ENCODE measurements at regions not wholly inside any gene's neighbourhood (a gene's known extent, or its start where the extent isn't known, plus 50 kb on each side); places are given as distances from the start of the nearest gene placed in this dataset.

- DNase-seq, result no peak
- Histone ChIP-seq H3K14ac (replicated peaks; ENCODE audit: low read depth, low read length) (no peak overlapping the region), H3K27ac (ENCODE audit: insufficient read depth, low read length) (no peak overlapping the region), H2BK20ac (ENCODE audit: low read depth, low read length) (no peak overlapping the region), H2AFZ (replicated peaks; ENCODE audit: low read length, poor library complexity) (no peak overlapping the region), H3K9me1 (ENCODE audit: insufficient read depth, low read length) (no peaks in the 10 kb centered on the region), H3K27me3 (ENCODE audit: control insufficient read depth, insufficient read depth, low read length) (peaks cover 32% of the 10 kb centered on the region), H3K9ac (ENCODE audit: low read depth, low read length) (no peak overlapping the region), H3K4ac (ENCODE audit: low read depth, low read length) (no peak overlapping the region), H2BK5ac (ENCODE audit: low read depth, low read length, poor library complexity, severe bottlenecking) (no peak overlapping the region), H3K79me1 (ENCODE audit: low read depth in 1 of 2, low read length in 2 of 2) (no peaks in the 10 kb centered on the region), H4K91ac (ENCODE audit: insufficient read depth, low read depth, low read length) (no peak overlapping the region), H3K18ac (ENCODE audit: low read depth, low read length) (no peak overlapping the region), H3K56ac (ENCODE audit: extremely low read depth, insufficient read depth, low read length) (no peak overlapping the region), H3K23ac (ENCODE audit: low read depth, low read length) (no peak overlapping the region), H2BK120ac (ENCODE audit: low read depth, low read length) (no peak overlapping the region), H3K4me3 (ENCODE audit: insufficient read depth, low read depth, low read length) (no peak overlapping the region), H3K36me3 (ENCODE audit: control insufficient read depth, insufficient read depth, low read length) (no peaks in the 10 kb centered on the region), H2BK15ac (ENCODE audit: low read depth, low read length) (no peak overlapping the region), H4K20me1 (ENCODE audit: insufficient read depth, low read length) (no peaks in the 10 kb centered on the region), H4K5ac (ENCODE audit: low read depth, low read length) (no peak overlapping the region), H2AK5ac (ENCODE audit: low read depth, low read length) (no peak overlapping the region), H3K9me3 (ENCODE audit: control insufficient read depth, insufficient read depth, low read length) (no peaks in the 10 kb centered on the region), H2AK9ac (replicated peaks; ENCODE audit: low read depth, low read length, poor library complexity) (no peak overlapping the region), H3K4me1 (ENCODE audit: control insufficient read depth, insufficient read depth, low read length) (no peaks in the 10 kb centered on the region), H3K4me2 (ENCODE audit: low read depth, low read length) (no peak overlapping the region), H4K8ac (ENCODE audit: low read depth in 2 of 2, low read length in 2 of 2) (no peak overlapping the region)
- dilution Hi-C loops (cut with HindIII; ENCODE audit: low sequenced_read_pairs, unreplicated experiment), result no loop called here
- intact Hi-C loops (cut with micrococcal nuclease), result no loop called here
- ChIA-PET CTCF (no interaction called here), POLR2A (ENCODE audit: unreplicated experiment) (no interaction called here)
- TF ChIP-seq RAD21 (IDR thresholded peaks at IDR 0.05; ENCODE audit: low read length) (no peak), FOS (IDR thresholded peaks at IDR 0.05; ENCODE audit: low read depth, low read length) (no peak), MAFK (IDR thresholded peaks at IDR 0.05; ENCODE audit: low read depth, low read length) (no peak), CEBPB (IDR thresholded peaks at IDR 0.05; ENCODE audit: low read depth, low read length) (no peak), BHLHE40 (IDR thresholded peaks at IDR 0.05; ENCODE audit: low read depth, low read length) (no peak), MAZ (IDR thresholded peaks at IDR 0.05; ENCODE audit: borderline replicate concordance, low read depth, low read length) (no peak), USF2 (IDR thresholded peaks at IDR 0.05; ENCODE audit: low read depth, low read length) (no peak), MXI1 (IDR thresholded peaks at IDR 0.05; ENCODE audit: borderline replicate concordance, low read depth, low read length) (no peak), NFE2L2 (IDR thresholded peaks at IDR 0.05; ENCODE audit: low read depth, low read length) (no peak), CHD1 (IDR thresholded peaks at IDR 0.05; ENCODE audit: low read depth, low read length) (no peak), RFX5 (IDR thresholded peaks at IDR 0.05; ENCODE audit: low read depth, low read length) (no peak), RCOR1 (IDR thresholded peaks at IDR 0.05; ENCODE audit: insufficient replicate concordance, low read length) (no peak), POLR2A (IDR thresholded peaks at IDR 0.05; ENCODE audit: low read depth, low read length) (no peak), SMC3 (IDR thresholded peaks at IDR 0.05; ENCODE audit: low read depth, low read length) (no peak)
- TF ChIP-seq, protein P1, sequence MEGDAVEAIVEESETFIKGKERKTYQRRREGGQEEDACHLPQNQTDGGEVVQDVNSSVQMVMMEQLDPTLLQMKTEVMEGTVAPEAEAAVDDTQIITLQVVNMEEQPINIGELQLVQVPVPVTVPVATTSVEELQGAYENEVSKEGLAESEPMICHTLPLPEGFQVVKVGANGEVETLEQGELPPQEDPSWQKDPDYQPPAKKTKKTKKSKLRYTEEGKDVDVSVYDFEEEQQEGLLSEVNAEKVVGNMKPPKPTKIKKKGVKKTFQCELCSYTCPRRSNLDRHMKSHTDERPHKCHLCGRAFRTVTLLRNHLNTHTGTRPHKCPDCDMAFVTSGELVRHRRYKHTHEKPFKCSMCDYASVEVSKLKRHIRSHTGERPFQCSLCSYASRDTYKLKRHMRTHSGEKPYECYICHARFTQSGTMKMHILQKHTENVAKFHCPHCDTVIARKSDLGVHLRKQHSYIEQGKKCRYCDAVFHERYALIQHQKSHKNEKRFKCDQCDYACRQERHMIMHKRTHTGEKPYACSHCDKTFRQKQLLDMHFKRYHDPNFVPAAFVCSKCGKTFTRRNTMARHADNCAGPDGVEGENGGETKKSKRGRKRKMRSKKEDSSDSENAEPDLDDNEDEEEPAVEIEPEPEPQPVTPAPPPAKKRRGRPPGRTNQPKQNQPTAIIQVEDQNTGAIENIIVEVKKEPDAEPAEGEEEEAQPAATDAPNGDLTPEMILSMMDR (conservative IDR thresholded peaks at IDR 0.05; ENCODE audit: low read depth, low read length), result no peak
- TF ChIP-seq, protein P2, sequence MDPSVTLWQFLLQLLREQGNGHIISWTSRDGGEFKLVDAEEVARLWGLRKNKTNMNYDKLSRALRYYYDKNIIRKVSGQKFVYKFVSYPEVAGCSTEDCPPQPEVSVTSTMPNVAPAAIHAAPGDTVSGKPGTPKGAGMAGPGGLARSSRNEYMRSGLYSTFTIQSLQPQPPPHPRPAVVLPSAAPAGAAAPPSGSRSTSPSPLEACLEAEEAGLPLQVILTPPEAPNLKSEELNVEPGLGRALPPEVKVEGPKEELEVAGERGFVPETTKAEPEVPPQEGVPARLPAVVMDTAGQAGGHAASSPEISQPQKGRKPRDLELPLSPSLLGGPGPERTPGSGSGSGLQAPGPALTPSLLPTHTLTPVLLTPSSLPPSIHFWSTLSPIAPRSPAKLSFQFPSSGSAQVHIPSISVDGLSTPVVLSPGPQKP (IDR thresholded peaks at IDR 0.05; ENCODE audit: borderline replicate concordance, low read depth, low read length), result no peak
- in situ Hi-C loops (cut with MboI; ENCODE audit: low sequenced_read_pairs), result no loop called here
- no peak for ATAC-seq (ENCODE audit: low read depth)
- no CpG with 5 or more reads among the region's 4 CpGs for WGBS, 2 experiments (ENCODE audit: extremely low coverage in 2 of 2, insufficient read length in 1 of 2)
- BruUV-seq (replicated peaks), result no TSS peak
Measured at GRCh38 chr11:119894916-119895315, 165.9 kb upstream of the NECTIN1 start.

All from IMR-90 (cell line).